ENCODE measurements at regions not wholly inside any gene's neighbourhood (a gene's known extent, or its start where the extent isn't known, plus 50 kb on each side); places are given as distances from the start of the nearest gene placed in this dataset.
"Not testable (repeated sequence)": the region's sequence is repeated elsewhere in the genome, so short reads cannot be mapped to it uniquely, and the experiment has no call there.

- Histone ChIP-seq H3K36me3 (ENCODE audit: control insufficient read depth, insufficient read depth, low read length) (no peaks in the 10 kb centered on the region), H3K27ac (ENCODE audit: low read depth, low read length) (no peak overlapping the region), H3K4me1 (ENCODE audit: control insufficient read depth, insufficient read depth, low read length) (peaks cover 5% of the 10 kb centered on the region; the same call in 1 of the 2 replicates), H3K9ac (ENCODE audit: low read length) (no peak overlapping the region), H3K4me3 (ENCODE audit: low read depth, low read length) (no peak overlapping the region), H3K27me3 (ENCODE audit: control insufficient read depth, insufficient read depth, low read length) (no peaks in the 10 kb centered on the region), H3K9me3 (ENCODE audit: control insufficient read depth, insufficient read depth, low read depth, low read length) (no peaks in the 10 kb centered on the region)
These were observed 51.5 kb upstream of the MAP3K1 start for GRCh38 chr5:56763711-56764466.

DNA sequence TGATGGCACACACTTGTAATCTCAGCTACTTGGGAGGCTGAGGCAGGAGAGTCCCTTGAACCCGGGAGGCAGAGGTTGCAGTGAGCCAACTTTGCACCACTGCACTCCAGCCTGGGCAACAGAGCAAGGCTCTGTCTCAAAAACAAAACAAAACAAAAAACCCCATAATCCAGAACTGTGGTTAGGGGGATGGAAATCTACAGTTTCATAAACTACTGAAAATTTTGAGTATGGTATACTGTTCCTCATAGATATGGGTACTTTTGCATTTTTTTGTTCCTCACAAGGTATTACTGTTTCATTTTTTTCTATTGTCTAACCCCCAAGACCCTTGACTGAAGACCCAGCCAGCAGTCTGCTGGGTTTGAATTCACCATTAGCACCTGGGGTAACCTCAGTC is 52.2 kb upstream of the MAP3K1 start:
- Histone ChIP-seq H3K9ac (ENCODE audit: low read length) (no peak overlapping the region), H3K27ac (ENCODE audit: low read depth, low read length) (no peak overlapping the region), H3K4me1 (ENCODE audit: control insufficient read depth, insufficient read depth, low read length) (peaks cover 5% of the 10 kb centered on the region; the same call in 1 of the 2 replicates), H3K9me3 (ENCODE audit: control insufficient read depth, insufficient read depth, low read depth, low read length) (no peaks in the 10 kb centered on the region), H3K27me3 (ENCODE audit: control insufficient read depth, insufficient read depth, low read length) (no peaks in the 10 kb centered on the region), H3K4me3 (ENCODE audit: low read depth, low read length) (no peak overlapping the region), H3K36me3 (ENCODE audit: control insufficient read depth, insufficient read depth, low read length) (no peaks in the 10 kb centered on the region)

GRCh38 chr5:56761151-56761885 is 54.0 kb upstream of the MAP3K1 start:
- no peak overlapping the region for H3K4me3 ChIP-seq (ENCODE audit: low read depth, low read length)
- no peak overlapping the region for H3K9ac ChIP-seq (ENCODE audit: low read length)
- peaks cover 5% of the 10 kb centered on the region; the same call in 1 of the 2 replicates for H3K4me1 ChIP-seq (ENCODE audit: control insufficient read depth, insufficient read depth, low read length)
- H3K27me3 ChIP-seq (ENCODE audit: control insufficient read depth, insufficient read depth, low read length): no peaks in the 10 kb centered on the region
- H3K9me3 ChIP-seq (ENCODE audit: control insufficient read depth, insufficient read depth, low read depth, low read length): no peaks in the 10 kb centered on the region
- H3K36me3 ChIP-seq (ENCODE audit: control insufficient read depth, insufficient read depth, low read length): no peaks in the 10 kb centered on the region
- H3K27ac ChIP-seq (ENCODE audit: low read depth, low read length): no peak overlapping the region

GRCh38 chr5:56760723-56761122 is 54.6 kb upstream of the MAP3K1 start:
- Histone ChIP-seq H3K36me3 (ENCODE audit: control insufficient read depth, insufficient read depth, low read length) (no peaks in the 10 kb centered on the region), H3K27me3 (ENCODE audit: control insufficient read depth, insufficient read depth, low read length) (no peaks in the 10 kb centered on the region), H3K4me1 (ENCODE audit: control insufficient read depth, insufficient read depth, low read length) (peaks cover 5% of the 10 kb centered on the region; the same call in 1 of the 2 replicates), H3K4me3 (ENCODE audit: low read depth, low read length) (no peak overlapping the region), H3K9me3 (ENCODE audit: control insufficient read depth, insufficient read depth, low read depth, low read length) (no peaks in the 10 kb centered on the region), H3K27ac (ENCODE audit: low read depth, low read length) (no peak overlapping the region), H3K9ac (ENCODE audit: low read length) (no peak overlapping the region)

DNA sequence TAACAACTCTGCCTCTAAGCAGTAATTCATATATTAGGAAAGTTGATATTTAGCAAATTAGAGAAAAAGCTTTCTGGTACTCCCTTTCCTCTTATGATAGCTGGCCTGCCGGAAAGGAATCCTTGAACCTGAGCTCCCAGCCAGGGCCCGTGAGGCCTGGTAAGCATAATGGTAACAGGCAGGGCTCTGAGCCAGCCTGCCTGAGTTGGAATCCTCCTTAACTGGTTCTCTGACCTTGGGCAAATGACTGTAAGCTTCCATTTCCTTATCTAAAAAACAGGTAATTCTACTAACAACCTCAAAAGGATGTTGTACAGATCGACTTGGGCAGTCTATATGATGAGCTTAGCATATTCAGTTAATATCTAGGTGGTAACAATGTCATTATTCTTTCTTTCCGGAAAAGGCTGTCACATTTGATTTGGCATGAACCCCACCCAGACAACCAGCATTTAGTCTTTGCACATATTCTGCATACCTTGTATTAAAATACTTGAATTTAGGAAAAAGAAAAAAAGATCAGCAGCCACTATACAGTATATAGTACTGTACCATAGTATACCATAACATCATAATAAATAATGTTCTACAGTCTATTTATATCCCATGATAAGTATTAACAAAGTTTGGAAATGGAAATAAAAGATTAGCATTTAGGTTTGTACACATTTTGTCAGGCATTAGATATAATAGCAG is 55.7 kb upstream of the MAP3K1 start:
- Histone ChIP-seq H3K9ac (ENCODE audit: low read length) (no peak overlapping the region), H3K9me3 (ENCODE audit: control insufficient read depth, insufficient read depth, low read depth, low read length) (no peaks in the 10 kb centered on the region), H3K27ac (ENCODE audit: low read depth, low read length) (no peak overlapping the region), H3K27me3 (ENCODE audit: control insufficient read depth, insufficient read depth, low read length) (no peaks in the 10 kb centered on the region), H3K36me3 (ENCODE audit: control insufficient read depth, insufficient read depth, low read length) (no peaks in the 10 kb centered on the region), H3K4me3 (ENCODE audit: low read depth, low read length) (no peak overlapping the region), H3K4me1 (ENCODE audit: control insufficient read depth, insufficient read depth, low read length) (peaks cover 5% of the 10 kb centered on the region; the same call in 1 of the 2 replicates)

DNA sequence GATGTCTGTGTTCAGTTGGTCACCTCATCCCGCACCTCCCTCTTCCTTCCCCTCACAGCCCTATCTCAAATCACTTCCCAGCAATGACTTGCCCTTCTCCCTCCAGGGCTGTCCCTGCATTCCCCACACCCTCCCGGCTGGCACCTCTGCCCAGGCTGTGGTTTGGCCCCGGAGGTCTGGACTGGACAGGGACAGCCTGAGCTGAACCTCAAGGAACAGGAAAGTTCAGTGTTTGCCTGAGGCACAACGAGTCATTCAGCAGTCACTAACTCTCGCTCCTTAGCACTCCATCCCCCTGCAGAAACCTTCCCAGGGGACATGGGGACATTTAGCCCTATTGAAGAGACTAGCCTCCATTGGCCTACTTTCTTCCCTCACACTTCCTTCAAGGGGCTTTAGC is 58.3 kb upstream of the MAP3K1 start:
- no peak overlapping the region for H3K27ac ChIP-seq (ENCODE audit: low read depth, low read length)
- H3K9ac ChIP-seq (ENCODE audit: low read length): no peak overlapping the region
- no peaks in the 10 kb centered on the region for H3K27me3 ChIP-seq (ENCODE audit: control insufficient read depth, insufficient read depth, low read length)
- H3K4me3 ChIP-seq (ENCODE audit: low read depth, low read length): no peak overlapping the region
- H3K36me3 ChIP-seq (ENCODE audit: control insufficient read depth, insufficient read depth, low read length): no peaks in the 10 kb centered on the region
- peaks cover 7% of the 10 kb centered on the region; the same call in 1 of the 2 replicates for H3K9me3 ChIP-seq (ENCODE audit: control insufficient read depth, insufficient read depth, low read depth, low read length)
- peaks cover 5% of the 10 kb centered on the region; the same call in 1 of the 2 replicates for H3K4me1 ChIP-seq (ENCODE audit: control insufficient read depth, insufficient read depth, low read length)

DNA sequence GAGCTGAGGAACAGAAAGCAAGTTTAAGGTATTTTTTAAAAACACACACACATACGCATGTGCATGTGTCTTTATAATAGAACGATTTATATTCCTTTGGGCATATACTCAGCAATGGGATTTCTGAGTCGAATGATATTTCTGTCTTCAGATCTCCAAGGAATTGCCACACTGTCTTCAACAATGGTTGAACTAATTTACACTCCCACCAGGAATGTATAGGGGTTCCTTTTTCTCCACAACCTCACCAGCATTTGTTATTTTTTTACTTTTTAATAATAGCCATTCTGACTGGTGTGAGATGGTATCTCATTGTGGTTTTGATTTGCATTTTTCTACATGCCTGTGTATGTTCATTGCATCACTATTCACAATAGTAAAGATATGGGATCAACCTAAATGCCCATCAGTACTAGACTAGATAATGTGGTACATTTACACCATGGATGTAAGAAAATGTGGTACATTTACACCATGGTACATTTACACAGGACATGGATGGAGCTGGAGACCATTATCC is 60.3 kb upstream of the MAP3K1 start:
- Histone ChIP-seq H3K4me1 (ENCODE audit: control insufficient read depth, insufficient read depth, low read length) (no peaks in the 10 kb centered on the region), H3K4me3 (ENCODE audit: low read depth, low read length) (no peak overlapping the region), H3K36me3 (ENCODE audit: control insufficient read depth, insufficient read depth, low read length) (no peaks in the 10 kb centered on the region), H3K9me3 (ENCODE audit: control insufficient read depth, insufficient read depth, low read depth, low read length) (peaks cover 11% of the 10 kb centered on the region; the same call in 1 of the 2 replicates), H3K27ac (ENCODE audit: low read depth, low read length) (no peak overlapping the region), H3K9ac (ENCODE audit: low read length) (no peak overlapping the region), H3K27me3 (ENCODE audit: control insufficient read depth, insufficient read depth, low read length) (no peaks in the 10 kb centered on the region)

GRCh38 chr5:56753588-56753987 is 61.8 kb upstream of the MAP3K1 start:
- H3K27ac ChIP-seq (ENCODE audit: low read depth, low read length); H3K4me3 ChIP-seq (ENCODE audit: low read depth, low read length); H3K36me3 ChIP-seq (ENCODE audit: control insufficient read depth, insufficient read depth, low read length); H3K9ac ChIP-seq (ENCODE audit: low read length); H3K4me1 ChIP-seq (ENCODE audit: control insufficient read depth, insufficient read depth, low read length); H3K27me3 ChIP-seq (ENCODE audit: control insufficient read depth, insufficient read depth, low read length): not testable (repeated sequence)
- peaks cover 11% of the 10 kb centered on the region; the same call in 1 of the 2 replicates for H3K9me3 ChIP-seq (ENCODE audit: control insufficient read depth, insufficient read depth, low read depth, low read length)

DNA sequence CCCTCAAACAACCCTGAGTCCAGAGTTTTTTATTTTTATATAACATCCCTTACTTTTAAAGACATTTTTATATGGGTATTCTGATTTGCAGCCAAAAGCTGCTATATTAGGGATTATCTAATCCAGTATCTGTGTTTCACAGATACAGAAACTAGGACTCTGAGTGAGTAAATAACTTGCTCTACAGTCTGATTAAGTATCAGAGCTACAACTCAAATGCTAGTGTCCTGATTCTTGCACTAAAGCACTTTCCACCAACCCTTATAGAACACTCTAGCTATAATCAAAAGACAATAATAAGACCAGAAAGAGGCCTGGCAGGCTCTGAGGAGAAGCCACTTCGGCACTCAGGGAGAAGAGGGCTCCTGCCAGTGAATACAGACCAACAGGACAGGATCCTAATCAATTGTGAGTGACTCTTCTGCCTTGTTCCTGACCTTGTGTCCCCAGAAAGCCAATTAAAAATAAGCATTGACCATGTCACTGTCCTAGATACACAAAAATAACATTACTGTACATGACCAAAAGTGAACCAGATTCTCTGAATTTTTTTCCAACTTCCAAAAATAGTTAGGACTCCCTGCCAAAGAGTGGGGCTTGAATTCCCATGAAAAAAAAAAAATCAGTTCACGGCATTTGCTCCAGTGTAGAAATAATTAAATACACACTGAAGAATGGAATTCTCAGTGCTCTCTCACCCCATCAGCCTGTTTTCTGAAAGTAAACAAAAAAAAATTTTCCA is 63.6 kb upstream of the MAP3K1 start:
- Histone ChIP-seq H3K4me1 (ENCODE audit: control insufficient read depth, insufficient read depth, low read length) (no peaks in the 10 kb centered on the region), H3K9ac (ENCODE audit: low read length) (no peak overlapping the region), H3K9me3 (ENCODE audit: control insufficient read depth, insufficient read depth, low read depth, low read length) (peaks cover 11% of the 10 kb centered on the region; the same call in 1 of the 2 replicates), H3K4me3 (ENCODE audit: low read depth, low read length) (no peak overlapping the region), H3K27ac (ENCODE audit: low read depth, low read length) (no peak overlapping the region), H3K27me3 (ENCODE audit: control insufficient read depth, insufficient read depth, low read length) (no peaks in the 10 kb centered on the region), H3K36me3 (ENCODE audit: control insufficient read depth, insufficient read depth, low read length) (no peaks in the 10 kb centered on the region)

DNA sequence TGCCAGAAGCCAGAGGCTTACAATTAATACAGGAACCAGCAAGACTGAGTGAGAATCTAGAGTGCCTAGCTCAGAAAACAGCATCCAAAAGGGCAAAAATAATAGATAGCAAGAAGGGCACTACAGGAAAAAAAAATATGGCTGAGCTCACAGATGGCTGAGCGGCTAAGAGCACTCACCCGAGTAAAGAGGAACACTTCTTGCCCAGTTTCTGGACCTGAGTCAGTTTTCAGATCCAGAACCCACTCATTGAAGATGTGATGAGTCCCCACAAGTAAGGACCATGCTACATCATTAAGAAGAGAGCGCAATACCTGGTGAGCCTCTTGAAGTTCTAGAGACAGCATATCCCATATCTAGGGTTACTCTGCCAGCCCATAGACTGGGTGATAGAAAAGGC is 65.5 kb upstream of the MAP3K1 start:
- Histone ChIP-seq H3K27me3 (ENCODE audit: control insufficient read depth, insufficient read depth, low read length) (no peaks in the 10 kb centered on the region), H3K9ac (ENCODE audit: low read length) (no peak overlapping the region), H3K4me1 (ENCODE audit: control insufficient read depth, insufficient read depth, low read length) (no peaks in the 10 kb centered on the region), H3K27ac (ENCODE audit: low read depth, low read length) (no peak overlapping the region), H3K9me3 (ENCODE audit: control insufficient read depth, insufficient read depth, low read depth, low read length) (peaks cover 11% of the 10 kb centered on the region; the same call in 1 of the 2 replicates), H3K4me3 (ENCODE audit: low read depth, low read length) (no peak overlapping the region), H3K36me3 (ENCODE audit: control insufficient read depth, insufficient read depth, low read length) (no peaks in the 10 kb centered on the region)
